HS-27A (cell line): ENCODE measurements at regions not wholly inside any gene's neighbourhood (a gene's known extent, or its start where the extent isn't known, plus 50 kb on each side); places are given as distances from the start of the nearest gene placed in this dataset.

ENCODE experiments used
- DNase-seq: peaks from one replicate; pipeline ENCODE4 v3.0.0-alpha.2; 2012; ENCODE audit warnings: low read depth, missing footprints

DNA sequence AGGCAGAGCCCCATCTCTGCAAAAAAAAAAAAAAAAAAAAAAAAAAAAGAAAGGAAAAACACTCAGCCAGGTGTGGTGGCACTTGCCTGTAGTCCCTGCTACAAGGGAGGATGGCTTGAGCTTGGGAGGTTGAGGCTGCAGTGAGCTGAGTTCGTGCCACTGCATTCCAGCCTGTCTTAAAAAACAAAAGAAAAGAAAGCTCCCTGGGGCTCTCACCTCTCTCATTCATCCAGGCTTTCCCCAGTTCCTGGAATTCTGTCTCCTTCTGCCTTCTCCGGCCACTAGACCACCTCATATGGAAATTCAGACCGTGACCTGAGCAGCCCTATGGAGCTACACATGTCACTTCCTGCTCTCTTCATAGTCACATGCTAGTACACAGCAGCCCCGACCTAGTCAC lies 101.1 kb upstream of the TAB2 start:
- no peak for DNase-seq

DNA sequence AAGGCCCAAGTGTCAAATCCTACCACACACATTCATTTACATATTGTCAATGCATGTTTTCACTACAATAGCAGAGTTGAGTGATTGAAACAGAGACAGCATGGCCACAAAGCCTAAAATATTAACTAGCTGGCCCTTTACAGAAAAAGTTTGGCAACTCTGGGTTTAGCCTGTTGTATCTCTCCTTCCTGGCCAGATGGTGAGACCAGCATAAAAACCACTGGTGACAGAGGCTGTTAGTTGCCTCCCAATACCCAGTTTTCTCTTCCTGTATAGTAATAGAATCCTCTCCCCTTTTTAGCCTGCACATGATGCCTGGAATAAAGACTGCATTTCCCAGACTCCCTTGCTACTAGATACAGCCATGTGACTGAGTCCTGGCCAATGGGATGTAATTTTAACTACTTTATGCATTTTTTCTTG lies 100.0 kb upstream of the TAB2 start:
- no peak for DNase-seq

DNA sequence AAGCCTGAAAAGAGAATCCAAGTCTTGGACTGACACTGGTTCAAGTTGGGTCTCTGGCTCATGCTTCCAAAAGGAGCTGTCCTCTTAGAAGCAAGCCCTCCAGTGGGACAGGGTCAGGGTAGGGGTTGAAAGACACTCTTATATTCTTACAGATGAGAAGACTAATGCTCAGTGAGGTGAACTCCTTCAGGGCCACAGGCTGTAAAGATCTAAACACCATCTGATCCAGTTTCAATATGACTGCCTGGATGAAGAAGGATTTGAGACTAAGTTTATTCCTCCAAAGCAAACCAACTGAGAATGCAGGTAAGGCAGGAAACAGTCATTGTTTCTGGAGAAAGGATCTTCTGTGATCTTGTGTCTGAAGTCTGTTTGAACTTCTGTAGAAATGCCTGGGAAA lies 99.0 kb upstream of the TAB2 start:
- no peak for DNase-seq

DNA sequence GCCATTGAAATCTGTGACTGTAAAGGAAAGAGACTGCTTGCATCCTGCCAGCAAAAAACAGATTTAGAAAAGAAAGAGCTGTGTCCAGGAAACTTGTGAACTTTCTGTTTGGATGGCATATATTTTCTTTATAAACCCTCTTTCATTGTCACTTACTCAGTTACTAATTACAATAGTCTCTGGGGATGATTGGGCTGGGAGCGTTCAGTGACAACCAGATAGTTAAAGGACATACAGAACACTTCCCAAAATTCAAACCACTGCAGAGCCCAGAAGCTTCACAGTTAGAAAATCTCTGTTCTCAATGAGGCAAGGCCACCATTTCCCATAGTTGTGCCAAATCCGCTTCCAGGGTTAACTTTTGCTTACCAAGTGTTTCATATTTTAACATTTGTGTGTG lies 98.6 kb upstream of the TAB2 start:
- no peak for DNase-seq

DNA sequence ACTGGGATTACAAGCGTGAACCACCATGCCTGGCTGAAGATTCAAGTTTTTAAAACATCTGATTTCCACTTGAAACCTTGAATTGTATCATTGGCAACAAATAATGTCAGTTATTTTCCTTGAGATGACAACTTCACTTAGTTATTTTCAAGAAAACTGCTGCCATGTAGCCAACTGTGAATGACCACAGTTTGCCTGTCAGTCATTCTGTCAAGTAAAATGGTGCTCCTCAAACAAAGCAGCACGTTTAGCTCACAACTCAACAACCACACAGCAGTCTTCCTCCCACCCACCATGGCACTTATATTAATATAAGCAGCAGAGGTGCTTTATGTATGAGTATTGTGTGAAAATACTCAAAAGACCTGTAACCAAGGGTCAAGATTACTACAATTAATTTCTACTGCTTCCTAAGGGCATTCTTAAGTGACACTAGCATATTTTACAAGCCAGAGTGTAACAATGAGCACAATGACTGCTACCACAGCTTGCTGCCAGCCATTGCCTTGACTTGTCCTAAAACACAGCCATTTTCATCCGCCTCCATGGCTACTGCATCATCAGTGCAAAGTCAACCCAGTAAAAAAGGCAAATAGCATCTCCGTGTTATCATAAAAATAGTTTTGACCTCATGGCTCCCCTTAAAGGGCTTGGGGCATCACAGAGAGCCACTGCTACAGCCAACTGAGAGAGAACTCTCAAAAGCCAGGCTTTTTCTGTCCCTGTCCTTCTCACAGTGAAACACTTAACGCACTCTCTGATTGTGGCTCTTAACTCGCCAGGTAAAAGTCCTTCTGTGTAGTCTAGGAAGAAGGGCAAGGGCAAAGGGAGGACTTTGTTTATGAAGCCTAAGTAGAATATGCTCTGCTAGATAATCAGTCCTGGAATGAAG lies 96.4 kb upstream of the TAB2 start:
- DNase-seq = no peak

DNA sequence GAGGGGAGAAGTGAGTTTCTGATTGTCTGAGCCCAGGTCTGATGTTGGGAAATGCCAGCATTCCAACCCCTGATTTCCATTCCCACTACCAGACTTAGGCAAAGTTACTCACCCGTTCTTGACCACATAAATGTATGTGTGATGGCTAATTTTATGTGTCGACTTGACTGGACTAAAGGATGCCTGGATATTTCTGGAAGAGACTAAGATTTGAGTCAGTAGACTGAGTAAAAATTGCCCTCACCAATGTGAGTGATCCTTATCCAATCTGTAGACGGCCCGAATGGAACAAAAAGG lies 95.8 kb upstream of the TAB2 start:
- DNase-seq = no peak

DNA sequence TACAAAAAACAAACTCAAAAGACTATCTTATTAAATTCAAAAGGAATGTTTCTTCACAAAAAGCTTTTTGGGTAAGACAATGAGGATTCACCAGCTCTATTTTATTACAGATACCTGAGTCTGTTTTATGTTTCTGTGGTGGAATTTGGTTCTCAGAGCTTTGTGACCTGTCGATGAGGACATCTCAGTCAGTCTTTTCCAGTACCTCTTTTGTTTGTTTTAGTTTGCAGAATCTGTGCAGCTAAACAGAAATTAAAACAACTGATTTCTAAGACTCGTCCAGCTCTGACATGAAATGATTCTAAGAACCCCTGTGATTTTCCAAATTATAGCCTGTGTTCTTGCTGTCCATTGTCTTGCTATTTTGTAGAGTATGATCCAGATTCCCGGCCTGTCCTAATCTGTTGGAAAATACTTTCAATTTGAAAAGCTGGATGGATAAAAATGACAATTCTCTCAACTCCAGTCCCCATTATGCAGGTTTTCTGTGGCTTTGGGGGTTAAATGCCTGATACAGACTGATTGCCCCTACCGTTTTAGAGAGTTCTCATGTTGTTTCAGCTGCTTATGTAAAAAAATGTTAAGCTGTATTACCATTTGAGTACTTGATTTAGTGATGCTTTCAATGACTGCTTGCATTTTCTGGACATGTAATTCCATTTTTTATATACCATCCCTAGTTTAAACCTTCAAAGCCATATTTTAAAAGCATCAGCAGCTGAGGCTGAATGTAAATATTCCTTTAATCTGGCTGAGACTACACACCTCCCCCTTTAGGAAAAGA lies 94.2 kb upstream of the TAB2 start:
- DNase-seq = no peak

DNA sequence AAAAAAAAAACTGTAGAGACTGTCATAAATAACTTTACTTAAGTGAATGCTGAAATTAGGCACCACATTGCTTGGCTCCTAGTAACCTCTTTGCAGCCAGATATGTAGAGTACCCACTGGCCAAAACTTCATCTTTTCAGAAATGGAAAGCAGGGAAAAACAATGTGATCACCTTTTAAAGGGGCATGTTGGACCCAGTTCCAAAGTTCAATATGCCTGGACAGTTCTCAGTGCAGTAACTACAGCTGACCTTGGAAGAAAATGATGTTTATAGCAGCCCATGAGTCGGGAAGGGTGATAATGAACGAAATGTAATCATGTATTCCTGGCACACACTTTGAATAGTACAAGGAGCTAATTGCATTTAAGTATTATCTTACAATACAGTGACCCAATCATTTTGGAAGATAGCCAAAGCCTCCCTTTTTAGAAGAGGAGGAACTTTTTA lies 93.6 kb upstream of the TAB2 start:
- DNase-seq = no peak

DNA sequence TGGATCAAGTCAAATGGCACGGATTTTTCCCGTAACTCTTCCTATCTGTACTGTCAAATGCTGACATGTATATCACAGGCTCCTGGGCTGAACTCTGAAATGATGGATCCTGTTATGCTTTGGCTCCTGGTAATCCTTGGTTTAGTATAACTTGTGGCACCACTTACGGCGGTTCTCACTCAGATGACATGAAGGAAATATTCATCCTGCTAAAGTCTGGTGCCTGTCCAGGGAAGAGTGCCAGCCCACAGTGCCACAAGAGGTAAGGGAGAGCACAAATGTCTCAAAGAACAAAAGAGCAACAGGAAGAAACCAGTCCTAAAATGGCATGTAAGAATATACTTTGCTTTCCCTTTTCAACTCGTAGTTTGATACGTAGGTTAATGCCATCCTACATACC lies 93.1 kb upstream of the TAB2 start:
- DNase-seq = no peak

DNA sequence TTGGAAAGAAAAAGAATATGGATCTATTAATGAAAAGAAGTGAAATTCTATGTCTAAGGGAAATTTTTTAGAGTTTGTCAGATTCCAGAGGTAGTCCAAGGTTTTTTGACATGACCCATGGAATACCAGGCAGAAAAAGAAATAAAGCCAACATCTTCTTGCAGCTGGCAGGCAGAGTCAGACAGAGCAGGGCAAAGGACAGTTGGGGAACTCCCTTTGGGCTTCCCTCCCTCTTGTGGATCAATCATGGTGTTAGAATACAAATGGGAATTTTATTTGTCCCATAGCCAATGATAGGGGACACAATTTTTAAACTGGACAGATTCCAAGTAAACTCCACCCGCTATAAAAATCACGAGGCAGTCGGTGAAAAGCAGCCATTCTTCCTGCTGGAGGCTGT lies 92.1 kb upstream of the TAB2 start:
- DNase-seq = no peak

DNA sequence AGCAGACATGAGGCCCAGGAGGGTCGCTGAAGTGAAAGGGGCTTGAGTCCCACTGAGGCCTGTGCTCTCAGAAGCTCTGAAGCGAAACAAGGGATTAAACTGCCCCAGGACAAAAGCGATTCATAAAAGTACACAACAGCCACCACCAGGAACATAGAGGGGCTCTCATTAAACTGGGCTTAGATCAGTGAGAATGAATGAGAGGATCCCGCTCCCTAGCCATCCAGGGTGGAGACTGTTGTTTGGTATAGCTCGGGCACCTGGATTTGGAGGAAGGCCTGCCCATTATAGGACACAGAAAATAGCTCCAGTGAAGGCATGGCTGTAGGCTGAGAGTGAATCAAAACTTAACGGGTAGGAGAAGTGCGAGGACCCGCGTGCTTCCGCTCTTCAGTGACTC lies 91.6 kb upstream of the TAB2 start:
- DNase-seq = no peak

DNA sequence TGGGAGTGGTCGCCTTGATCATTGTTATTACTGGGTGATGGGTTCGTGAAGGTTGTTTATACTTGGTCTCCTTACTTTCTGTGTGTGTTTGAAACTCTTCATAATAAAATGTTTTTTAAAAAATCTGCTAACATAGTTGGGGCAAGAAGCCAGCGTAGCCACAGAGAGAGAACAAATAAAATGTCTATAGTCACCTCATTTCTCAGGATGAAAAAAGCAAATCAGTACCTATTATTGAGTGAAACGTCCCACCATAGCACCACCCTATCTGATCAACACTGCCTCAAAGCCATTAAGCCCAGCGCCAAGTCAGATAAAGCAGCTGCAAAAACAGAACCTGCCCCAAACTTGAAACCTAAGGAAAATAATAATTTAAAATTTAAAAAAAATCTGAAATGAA lies 89.7 kb upstream of the TAB2 start:
- no peak for DNase-seq

DNA sequence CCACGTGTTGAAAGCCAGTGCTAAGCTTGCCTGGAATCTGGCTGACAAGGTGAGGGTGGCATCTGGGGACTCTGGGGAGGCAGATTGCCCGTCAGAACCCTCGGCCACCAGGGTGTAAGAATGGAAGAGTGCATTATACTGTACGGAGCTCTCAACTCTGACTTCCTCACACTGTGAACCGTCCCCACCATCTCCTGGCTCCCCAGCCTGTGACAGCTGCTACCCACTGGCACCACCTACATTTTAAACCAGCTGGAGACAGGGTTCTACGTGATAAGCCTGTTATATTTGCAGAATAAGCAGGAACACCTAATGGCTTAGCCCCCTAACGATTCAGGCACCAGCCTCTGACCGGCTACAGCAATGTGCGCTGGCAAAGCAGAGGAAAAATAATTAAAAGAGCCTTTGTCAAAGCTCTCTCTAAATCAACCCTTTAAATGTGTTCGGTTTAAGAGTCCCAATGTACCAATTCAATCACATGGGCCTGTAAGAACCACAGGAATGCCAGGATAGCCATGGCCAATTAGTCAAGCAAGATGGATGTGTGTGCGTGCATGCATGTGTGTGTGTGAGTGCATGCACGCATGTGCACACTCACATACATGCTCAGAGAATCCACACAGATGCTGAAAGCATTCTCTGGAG lies 89.1 kb upstream of the TAB2 start:
- no peak for DNase-seq

DNA sequence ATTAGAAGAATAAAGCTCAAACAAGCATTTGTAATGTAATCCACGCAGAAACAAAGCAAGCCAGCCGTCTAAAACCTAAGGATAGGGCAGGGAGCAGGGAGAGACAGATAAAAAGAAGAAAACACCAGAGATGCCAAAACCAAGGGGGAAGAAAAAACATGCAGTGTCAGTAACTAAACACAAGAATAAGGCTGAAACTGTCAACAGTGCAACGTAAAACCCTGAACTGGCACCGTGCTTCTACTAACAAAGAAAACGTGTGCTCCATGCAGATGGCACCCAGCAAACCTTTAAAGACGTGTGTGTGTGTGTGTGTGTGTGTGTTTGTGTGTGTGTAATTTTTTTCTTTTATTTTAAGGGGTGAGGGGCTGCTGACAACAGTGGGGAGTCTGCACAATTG lies 88.4 kb upstream of the TAB2 start:
- no peak for DNase-seq

DNA sequence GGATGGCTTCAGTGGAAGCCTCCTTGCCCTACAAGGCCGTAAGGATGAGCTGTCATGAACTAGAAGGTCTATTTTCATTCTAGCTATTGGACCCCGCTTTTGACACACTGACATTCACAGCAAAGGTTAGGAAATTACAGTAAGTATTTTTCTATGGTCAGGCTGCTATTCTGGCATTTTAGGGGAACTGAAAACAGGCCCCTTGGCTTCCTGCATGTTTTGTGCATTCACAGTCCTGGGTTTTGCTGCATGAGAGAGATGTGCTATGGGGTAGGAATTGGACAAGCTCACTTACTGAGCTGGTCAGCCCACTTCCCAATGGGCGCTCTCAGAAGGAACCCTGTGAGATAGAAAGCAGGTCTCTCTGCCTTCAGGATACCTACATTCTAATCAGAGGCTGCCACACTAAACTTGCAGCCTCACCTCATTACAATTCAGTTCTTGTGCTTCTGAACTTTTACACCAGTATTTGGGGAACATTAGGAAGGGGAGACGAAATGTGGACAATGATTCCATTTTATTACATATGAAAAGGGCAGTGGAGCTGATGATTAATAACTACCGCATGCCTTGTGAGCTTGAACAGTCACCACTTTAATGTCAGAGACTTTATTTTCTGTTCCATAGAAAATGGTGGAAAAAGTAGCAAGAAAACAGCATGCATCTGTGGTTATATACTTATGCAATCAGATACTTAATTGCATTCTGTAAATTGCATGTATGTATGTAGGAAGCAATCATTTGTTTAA lies 86.6 kb upstream of the TAB2 start:
- no peak for DNase-seq

DNA sequence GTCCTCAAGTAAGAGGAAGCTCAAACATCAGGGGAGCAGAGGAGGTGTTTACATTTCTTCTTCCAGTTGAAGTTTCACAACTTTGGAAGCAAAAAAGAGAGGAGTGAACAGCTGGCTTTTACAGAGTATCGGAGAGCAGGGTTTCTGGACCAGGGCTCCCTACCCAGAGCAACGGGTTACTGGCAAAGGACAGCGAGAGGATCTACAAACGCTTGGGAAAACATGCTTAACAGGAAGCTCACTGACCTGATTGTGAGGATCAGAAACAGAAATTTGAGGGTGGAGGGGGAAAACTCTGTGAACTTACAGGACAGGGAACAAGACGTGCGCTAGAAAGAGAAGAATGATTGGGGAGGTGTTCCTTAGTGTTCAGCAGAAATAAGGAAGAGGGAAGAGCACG lies 85.7 kb upstream of the TAB2 start:
- no peak for DNase-seq

DNA sequence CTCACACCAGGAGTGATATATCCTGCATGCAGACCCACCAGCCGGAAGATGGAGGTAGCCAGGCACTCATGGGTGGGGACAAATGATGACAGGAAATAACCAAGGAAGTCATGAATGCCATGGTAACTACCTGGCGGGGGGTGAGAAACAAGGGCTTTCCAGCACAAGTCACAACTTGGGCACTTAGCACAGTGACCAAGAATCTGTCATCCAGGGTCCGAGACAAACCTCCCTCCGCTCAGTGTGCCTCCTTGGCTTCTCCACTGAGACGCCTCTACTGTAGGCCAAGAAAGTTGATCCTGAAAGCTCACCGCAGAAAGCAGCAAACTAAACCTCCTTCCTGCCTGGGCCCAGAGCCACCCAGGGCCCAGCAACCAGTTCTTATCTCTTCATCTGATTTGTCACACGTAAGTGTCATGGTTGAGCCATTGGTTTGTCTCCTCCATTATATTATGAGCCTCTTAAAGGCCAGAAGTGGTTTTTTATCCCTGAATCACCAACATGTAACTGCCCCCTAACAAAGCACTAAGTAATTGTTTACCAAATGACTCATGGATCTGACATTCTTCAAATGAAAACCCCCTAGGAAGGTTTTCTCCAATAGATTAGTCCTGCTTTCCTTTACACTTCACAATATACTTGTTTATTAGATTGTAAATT lies 84.3 kb upstream of the TAB2 start:
- peak; percentile 90 for DNase-seq

DNA sequence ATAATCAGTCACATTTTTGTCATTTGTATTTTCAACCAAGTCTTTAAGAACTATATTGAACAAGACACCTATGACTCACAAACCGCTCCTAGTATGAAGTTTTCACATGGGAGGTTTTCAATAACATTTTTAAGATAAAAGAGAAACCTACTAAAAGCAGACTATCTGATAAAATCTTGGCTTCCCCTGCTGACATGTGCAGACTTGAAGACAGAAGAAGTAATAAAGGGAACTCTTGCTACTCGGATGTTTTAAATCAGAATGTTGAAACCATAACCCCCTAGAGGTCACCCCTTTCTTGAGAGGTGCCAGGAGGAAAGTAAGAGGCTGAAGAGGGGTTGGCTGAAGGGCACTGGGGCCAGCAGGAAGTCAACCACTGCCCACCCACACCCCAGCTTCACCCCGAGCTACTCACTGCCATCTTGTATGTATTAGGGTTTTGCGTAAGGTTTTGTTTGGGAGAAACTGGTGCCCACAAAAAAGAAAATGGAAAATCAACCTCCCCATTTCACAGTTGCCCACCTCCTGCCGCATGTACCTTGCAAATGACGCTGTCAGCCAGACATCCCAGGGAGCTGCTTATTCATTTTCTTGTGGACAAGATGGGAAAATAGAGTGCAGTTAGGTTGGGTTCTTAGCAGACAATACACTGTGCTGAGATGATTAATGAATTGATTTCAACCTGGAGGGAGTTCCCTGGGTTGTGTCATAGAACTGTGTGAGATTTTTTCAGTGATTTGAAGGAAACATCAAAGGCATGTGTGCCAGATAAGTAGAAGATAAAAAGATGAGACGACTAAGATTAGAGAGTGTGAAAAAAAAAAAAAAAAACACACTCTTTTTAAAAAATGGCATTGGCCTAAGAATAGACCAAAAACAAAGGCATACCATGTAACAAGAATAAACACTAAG lies 83.2 kb upstream of the TAB2 start:
- DNase-seq = no peak

DNA sequence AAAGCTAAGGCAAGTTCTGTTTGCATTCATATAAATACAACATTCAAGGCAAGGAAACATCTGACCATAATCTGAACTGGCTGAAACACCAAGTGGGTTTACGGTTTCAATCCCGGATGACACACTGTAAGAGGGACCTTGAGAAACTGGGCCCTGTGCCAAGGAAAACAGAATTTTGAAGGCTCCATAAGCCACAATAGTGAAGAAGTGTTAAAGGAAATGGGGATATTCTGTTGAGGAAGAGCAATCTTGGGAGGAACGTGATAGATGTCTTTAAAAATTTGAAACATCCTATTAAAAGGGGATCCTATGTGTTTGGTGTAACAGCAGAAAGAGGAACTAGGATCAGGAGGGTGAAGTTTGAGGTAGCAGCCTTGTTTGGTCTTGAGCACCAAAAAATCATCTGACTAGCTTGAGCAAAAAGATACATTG lies 82.4 kb upstream of the TAB2 start:
- peak; percentile 97 for DNase-seq

DNA sequence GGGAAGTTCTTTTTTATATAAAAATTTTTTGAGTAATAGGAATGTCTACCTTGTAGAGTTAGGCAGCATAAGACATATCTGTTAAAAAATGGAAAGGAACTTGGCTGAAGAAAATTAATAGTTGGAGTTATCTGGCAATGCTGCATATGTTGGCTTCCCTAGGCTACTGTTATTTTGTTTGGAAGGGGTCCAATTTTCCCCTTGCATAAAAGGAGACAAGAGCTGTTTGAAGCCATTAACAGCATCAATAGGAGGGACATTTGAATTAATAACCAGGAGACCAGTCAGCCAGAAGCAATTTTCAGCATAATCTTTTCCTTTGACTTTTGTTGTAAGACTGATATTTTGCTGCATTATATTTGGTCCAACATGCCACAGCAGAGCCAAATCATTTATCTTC lies 80.9 kb upstream of the TAB2 start:
- no peak for DNase-seq

DNA sequence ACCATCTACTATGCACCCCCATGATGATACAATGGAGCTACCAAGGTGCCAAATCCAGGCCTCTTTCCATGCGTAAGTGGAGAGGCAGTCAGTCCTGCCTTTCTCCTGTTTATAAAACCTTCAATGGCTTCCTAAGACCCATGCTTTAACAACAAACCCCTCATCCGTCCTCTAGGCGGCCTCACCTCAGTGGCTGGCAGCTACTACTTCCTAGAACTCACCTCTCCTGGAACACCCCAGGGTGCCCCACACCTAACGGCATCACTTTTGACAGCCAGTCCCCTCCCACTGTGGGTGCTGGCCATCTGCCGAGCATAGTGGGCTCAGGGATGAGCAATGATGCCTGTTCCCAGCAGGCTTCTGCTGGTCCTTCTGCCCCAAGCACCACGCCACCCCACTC lies 80.0 kb upstream of the TAB2 start:
- DNase-seq = no peak
